Prostate gland (tissue), 2 donors: ENCODE measurements at regions not wholly inside any gene's neighbourhood (a gene's known extent, or its start where the extent isn't known, plus 50 kb on each side); places are given as distances from the start of the nearest gene placed in this dataset.

ENCODE experiments used
- POLR2A ChIP-seq: fragments of 450-650 bp; IDR thresholded peaks from one replicate; pipeline ENCODE4 v1.6.1; 2016; ENCODE audit warnings: antibody characterized with exemption, mild to moderate bottlenecking
- TF ChIP-seq, protein P1 (sequence below), 4 experiments: fragments of 200-600 bp in 2 of 4; fragments of 450-650 bp in 2 of 4; sonication (generic) in 2 of 4; IDR thresholded peaks; 1 replicate in 3 of 4; 2 replicates in 1 of 4; pipeline ENCODE4 v1.5.1; 2016 to 2019; ENCODE audit warnings: antibody characterized with exemption in 4 of 4, mild to moderate bottlenecking in 2 of 4, moderate library complexity in 2 of 4

DNA sequence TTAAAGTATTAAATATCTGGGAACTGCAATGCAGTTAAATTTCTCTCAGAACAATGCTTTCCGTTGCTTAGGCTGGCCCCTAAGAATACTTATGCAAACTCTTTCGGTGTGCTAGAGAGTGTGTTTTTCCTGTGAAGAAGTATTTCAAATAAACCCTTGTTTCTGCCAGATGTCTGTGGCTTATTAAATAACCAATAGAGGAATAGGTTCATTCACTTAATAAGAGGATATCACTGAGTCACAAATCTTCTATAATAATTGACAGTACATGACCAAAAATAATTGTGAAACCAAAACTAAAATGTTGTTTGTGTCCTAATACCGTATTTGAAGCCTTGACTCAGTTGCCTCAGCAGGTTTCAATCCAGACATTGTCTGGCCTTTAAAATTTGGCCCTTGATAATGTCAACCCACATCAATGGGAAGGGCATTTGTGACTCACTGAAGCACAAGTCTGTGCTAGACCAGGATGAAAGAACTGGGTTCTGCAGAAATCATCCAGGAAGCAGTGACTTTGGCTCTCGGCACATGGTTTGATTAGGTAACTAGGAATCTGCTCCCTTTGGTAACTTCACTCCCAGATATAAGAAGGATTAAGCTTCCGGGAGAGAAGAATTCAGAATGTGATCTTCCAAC lies 104.2 kb upstream of the BARHL2 start:
- TF ChIP-seq, protein P1, sequence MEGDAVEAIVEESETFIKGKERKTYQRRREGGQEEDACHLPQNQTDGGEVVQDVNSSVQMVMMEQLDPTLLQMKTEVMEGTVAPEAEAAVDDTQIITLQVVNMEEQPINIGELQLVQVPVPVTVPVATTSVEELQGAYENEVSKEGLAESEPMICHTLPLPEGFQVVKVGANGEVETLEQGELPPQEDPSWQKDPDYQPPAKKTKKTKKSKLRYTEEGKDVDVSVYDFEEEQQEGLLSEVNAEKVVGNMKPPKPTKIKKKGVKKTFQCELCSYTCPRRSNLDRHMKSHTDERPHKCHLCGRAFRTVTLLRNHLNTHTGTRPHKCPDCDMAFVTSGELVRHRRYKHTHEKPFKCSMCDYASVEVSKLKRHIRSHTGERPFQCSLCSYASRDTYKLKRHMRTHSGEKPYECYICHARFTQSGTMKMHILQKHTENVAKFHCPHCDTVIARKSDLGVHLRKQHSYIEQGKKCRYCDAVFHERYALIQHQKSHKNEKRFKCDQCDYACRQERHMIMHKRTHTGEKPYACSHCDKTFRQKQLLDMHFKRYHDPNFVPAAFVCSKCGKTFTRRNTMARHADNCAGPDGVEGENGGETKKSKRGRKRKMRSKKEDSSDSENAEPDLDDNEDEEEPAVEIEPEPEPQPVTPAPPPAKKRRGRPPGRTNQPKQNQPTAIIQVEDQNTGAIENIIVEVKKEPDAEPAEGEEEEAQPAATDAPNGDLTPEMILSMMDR (IDR thresholded peaks at IDR 0.05) = no peak
- no peak for TF ChIP-seq POLR2A
